ENCODE measurements at regions not wholly inside any gene's neighbourhood (a gene's known extent, or its start where the extent isn't known, plus 50 kb on each side); places are given as distances from the start of the nearest gene placed in this dataset.

- Mint-ChIP-seq H3K9me3 (no peaks in the 10 kb centered on the region), H3K4me1 (peaks cover 0 to 11% of the 10 kb centered on the region in 2 donors), H3K4me3 (no peak overlapping the region), H3K27me3 (ENCODE audit: low read depth in 2 of 2) (no peaks in the 10 kb centered on the region), H3K36me3 (no peaks in the 10 kb centered on the region), H3K27ac (no peak overlapping the region)
- Histone ChIP-seq H3K4me1 (ENCODE audit: control insufficient read depth, insufficient read depth, low read length) (no peaks in the 10 kb centered on the region), H3K4me3 (ENCODE audit: low read length) (no peak overlapping the region), H3K27me3 (ENCODE audit: control insufficient read depth, insufficient read depth, low read length) (no peaks in the 10 kb centered on the region), H3K9me3 (ENCODE audit: control insufficient read depth, insufficient read depth, low read length) (no peaks in the 10 kb centered on the region), H3K36me3 (ENCODE audit: control insufficient read depth, insufficient read depth, low read length) (no peaks in the 10 kb centered on the region), H3K27ac (ENCODE audit: low read length) (no peak overlapping the region)
- no peak for ATAC-seq
- no peak for DNase-seq
- intact Hi-C loops (cut with micrococcal nuclease): no loop called here
- 100% methylated on average over 2 of the region's 3 CpGs for WGBS (ENCODE audit: insufficient coverage)
- TF ChIP-seq CTCF (IDR thresholded peaks at IDR 0.05): no peak
Measured at GRCh38 chr5:93870649-93871048, 129.2 kb upstream of the POU5F2 start.

GRCh38 chr5:93868851-93869250, 127.5 kb upstream of the POU5F2 start:
- H3K27me3 ChIP-seq (ENCODE audit: control insufficient read depth, insufficient read depth, low read length): no peaks in the 10 kb centered on the region
- peaks cover 2% of the 10 kb centered on the region for H3K36me3 ChIP-seq (ENCODE audit: control insufficient read depth, insufficient read depth, low read length)
- no peaks in the 10 kb centered on the region for H3K9me3 Mint-ChIP-seq
- no peaks in the 10 kb centered on the region for H3K9me3 ChIP-seq (ENCODE audit: control insufficient read depth, insufficient read depth, low read length)
- intact Hi-C loops (cut with micrococcal nuclease): no loop called here
- H3K4me3 ChIP-seq (ENCODE audit: low read length): no peak overlapping the region
- no peaks in the 10 kb centered on the region for H3K36me3 Mint-ChIP-seq
- 90% methylated on average over 3 of the region's 6 CpGs for WGBS (ENCODE audit: insufficient coverage)
- H3K27ac ChIP-seq (ENCODE audit: low read length): no peak overlapping the region
- no peak for DNase-seq
- H3K4me3 Mint-ChIP-seq: no peak overlapping the region
- H3K27me3 Mint-ChIP-seq (ENCODE audit: low read depth in 2 of 2): no peaks in the 10 kb centered on the region
- peaks cover 0 to 6% of the 10 kb centered on the region in 2 donors for H3K4me1 Mint-ChIP-seq
- no peak for TF ChIP-seq CTCF (IDR thresholded peaks at IDR 0.05)
- H3K4me1 ChIP-seq (ENCODE audit: control insufficient read depth, insufficient read depth, low read length): no peaks in the 10 kb centered on the region
- H3K27ac Mint-ChIP-seq: no peak overlapping the region
- ATAC-seq: no peak

DNA sequence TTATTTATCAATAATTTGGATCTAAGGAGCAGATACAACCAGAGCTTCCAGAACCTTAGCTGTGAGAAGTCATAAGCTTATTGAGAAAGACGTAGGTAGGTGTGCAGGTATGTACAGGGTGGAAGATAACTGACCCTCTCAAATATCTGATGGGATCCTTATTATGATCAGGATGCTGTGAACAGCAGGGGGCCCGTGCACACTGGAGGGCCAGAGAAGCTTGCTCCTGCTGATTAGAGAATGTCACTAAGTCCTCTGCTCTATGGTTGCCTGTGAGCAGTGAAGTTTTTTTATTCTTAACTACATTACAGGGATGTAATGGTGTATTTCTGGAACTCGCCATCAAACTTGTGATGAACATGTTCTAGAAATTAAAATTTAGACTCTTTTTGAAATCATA, 108.9 kb upstream of the POU5F2 start:
- no peak for TF ChIP-seq CTCF (IDR thresholded peaks at IDR 0.05)
- no peaks in the 10 kb centered on the region for H3K36me3 ChIP-seq (ENCODE audit: control insufficient read depth, insufficient read depth, low read length)
- H3K4me1 ChIP-seq (ENCODE audit: control insufficient read depth, insufficient read depth, low read length): no peaks in the 10 kb centered on the region
- DNase-seq (no peak), ATAC-seq (no peak)
- H3K27me3 ChIP-seq (ENCODE audit: control insufficient read depth, insufficient read depth, low read length): no peaks in the 10 kb centered on the region
- H3K27ac Mint-ChIP-seq: no peak overlapping the region
- H3K4me3 ChIP-seq (ENCODE audit: low read length): no peak overlapping the region
- intact Hi-C loops (cut with micrococcal nuclease): no loop called here
- peaks cover 0 to 3% of the 10 kb centered on the region in 2 donors for H3K4me1 Mint-ChIP-seq
- no peak overlapping the region for H3K27ac ChIP-seq (ENCODE audit: low read length)
- 86% methylated on average over 2 of the region's 3 CpGs for WGBS (ENCODE audit: insufficient coverage)
- H3K27me3 Mint-ChIP-seq (ENCODE audit: low read depth in 2 of 2): no peaks in the 10 kb centered on the region
- H3K4me3 Mint-ChIP-seq: no peak overlapping the region
- no peaks in the 10 kb centered on the region for H3K9me3 ChIP-seq (ENCODE audit: control insufficient read depth, insufficient read depth, low read length)
- H3K36me3 Mint-ChIP-seq: peaks cover 3% of the 10 kb centered on the region
- H3K9me3 Mint-ChIP-seq: peaks cover 2 to 3% of the 10 kb centered on the region in 2 donors

DNA sequence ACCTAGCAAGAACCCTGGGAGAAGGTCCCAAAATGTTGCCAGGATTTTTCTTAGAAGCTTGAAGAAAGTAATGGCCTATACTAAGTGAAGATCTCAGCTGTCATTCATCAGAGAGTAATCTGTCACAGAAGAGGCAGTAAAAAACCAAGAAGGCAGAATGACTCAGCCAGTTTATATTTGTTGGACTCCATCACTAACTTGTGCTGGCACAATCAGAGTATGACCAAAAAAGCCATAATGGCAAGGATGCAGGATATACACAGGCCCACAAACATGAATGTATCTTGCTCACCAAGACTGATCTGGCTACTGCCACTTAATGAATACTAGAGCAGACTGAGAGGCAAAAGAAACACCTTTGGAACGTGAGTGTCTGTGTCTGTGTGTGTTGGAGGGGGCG, 104.0 kb upstream of the POU5F2 start:
- DNase-seq (no peak), ATAC-seq (no peak)
- Histone ChIP-seq H3K9me3 (ENCODE audit: control insufficient read depth, insufficient read depth, low read length) (no peaks in the 10 kb centered on the region), H3K27me3 (ENCODE audit: control insufficient read depth, insufficient read depth, low read length) (no peaks in the 10 kb centered on the region), H3K4me1 (ENCODE audit: control insufficient read depth, insufficient read depth, low read length) (no peaks in the 10 kb centered on the region), H3K4me3 (ENCODE audit: low read length) (no peak overlapping the region), H3K36me3 (ENCODE audit: control insufficient read depth, insufficient read depth, low read length) (no peaks in the 10 kb centered on the region), H3K27ac (ENCODE audit: low read length) (no peak overlapping the region)
- WGBS (ENCODE audit: insufficient coverage): no CpG with 5 or more reads among the region's 2 CpGs
- Mint-ChIP-seq H3K9me3 (peaks cover 2 to 8% of the 10 kb centered on the region in 2 donors), H3K27me3 (ENCODE audit: low read depth in 2 of 2) (no peaks in the 10 kb centered on the region), H3K4me1 (peaks cover 5 to 7% of the 10 kb centered on the region in 2 donors), H3K36me3 (peaks cover 32% of the 10 kb centered on the region), H3K27ac (no peak overlapping the region), H3K4me3 (no peak overlapping the region)
- intact Hi-C loops (cut with micrococcal nuclease): no loop called here
- TF ChIP-seq CTCF (IDR thresholded peaks at IDR 0.05): no peak
